GM18505 (cell line): ENCODE measurements at regions not wholly inside any gene's neighbourhood (a gene's known extent, or its start where the extent isn't known, plus 50 kb on each side); places are given as distances from the start of the nearest gene placed in this dataset.

Source experiments
- ATAC-seq: cut with Tn5 transposase; IDR thresholded peaks from one replicate; pipeline ENCODE4 v1.9.1; 2021; ENCODE audit not compliant: unreplicated experiment
- POLR2A ChIP-seq: IDR thresholded peaks from 4 replicates; pipeline ENCODE4 v1.6.1; 2011; ENCODE audit warnings: borderline replicate concordance; ENCODE audit not compliant: insufficient read depth, insufficient read length; ENCODE audit errors: extremely low read depth

- no peak for ATAC-seq
- no peak for TF ChIP-seq POLR2A
These were observed 575.3 kb downstream of the CMPK2 start for GRCh38 chr2:6290217-6291015.

GRCh38 chr2:6294791-6295190 lies 570.9 kb downstream of the CMPK2 start:
- no peak for TF ChIP-seq POLR2A
- ATAC-seq: no peak

GRCh38 chr2:6297238-6297637 lies 568.5 kb downstream of the CMPK2 start:
- ATAC-seq: peak; percentile 88
- no peak for TF ChIP-seq POLR2A

GRCh38 chr2:6301426-6301825 lies 564.3 kb downstream of the CMPK2 start:
- no peak for ATAC-seq
- no peak for TF ChIP-seq POLR2A

- ATAC-seq: no peak
- no peak for TF ChIP-seq POLR2A
These were observed 556.7 kb downstream of the CMPK2 start for GRCh38 chr2:6308986-6309385.

GRCh38 chr2:6309415-6310255 lies 556.1 kb downstream of the CMPK2 start:
- ATAC-seq: peak; percentile 96
- no peak for TF ChIP-seq POLR2A

- no peak for TF ChIP-seq POLR2A
- peak; percentile 27 for ATAC-seq
These were observed 555.2 kb downstream of the CMPK2 start for GRCh38 chr2:6310256-6311215.

GRCh38 chr2:6312367-6312766 lies 553.3 kb downstream of the CMPK2 start:
- no peak for ATAC-seq
- no peak for TF ChIP-seq POLR2A

GRCh38 chr2:6314218-6314960 lies 551.3 kb downstream of the CMPK2 start:
- TF ChIP-seq POLR2A: no peak
- ATAC-seq: no peak

- ATAC-seq: no peak
These were observed 540.1 kb downstream of the CMPK2 start for GRCh38 chr2:6325616-6326015.

GRCh38 chr2:6326958-6327357 lies 538.7 kb downstream of the CMPK2 start:
- TF ChIP-seq POLR2A: no peak
- no peak for ATAC-seq

More at GRCh38 chr2:6325616-6326015, 540.1 kb downstream of the CMPK2 start:
- no peak for TF ChIP-seq POLR2A

GRCh38 chr2:6336752-6337471 lies 528.8 kb downstream of the CMPK2 start:
- ATAC-seq: no peak
- no peak for TF ChIP-seq POLR2A

GRCh38 chr2:6337472-6337820 lies 528.3 kb downstream of the CMPK2 start:
- ATAC-seq: no peak
- no peak for TF ChIP-seq POLR2A
